Esophagus muscularis mucosa (tissue), 4 donors: ENCODE measurements at regions not wholly inside any gene's neighbourhood (a gene's known extent, or its start where the extent isn't known, plus 50 kb on each side); places are given as distances from the start of the nearest gene placed in this dataset.

Experiments
- DNase-seq: peaks from one replicate; pipeline ENCODE4 v3.0.0-alpha.2; 2017; ENCODE audit errors: extremely low spot score
- H3K27ac ChIP-seq, 4 donors: fragments of 200-600 bp; sonication (generic); replicated peaks in 1 of 4; 1 replicate in 3 of 4; 2 replicates in 1 of 4; pipeline ENCODE4 v1.5.1; 2016 to 2019; ENCODE audit warnings: mild to moderate bottlenecking in 1 of 4
- H3K27me3 ChIP-seq, 4 donors: fragments of 200-600 bp; sonication (generic); one replicate each; pipeline versions ENCODE4 v1.5.1 to v1.6.0; 2016 to 2019
- H3K36me3 ChIP-seq, 4 donors: fragments of 200-600 bp; sonication (generic); one replicate each; pipeline ENCODE4 v1.5.1; 2016 to 2019
- H3K4me1 ChIP-seq, 4 donors: fragments of 200-600 bp; sonication (generic); one replicate each; pipeline ENCODE4 v1.5.1; 2016 to 2019
- H3K4me3 ChIP-seq, 4 donors: fragments of 200-600 bp; sonication (generic); 1 replicate in 2 of 4; 2 replicates in 2 of 4; pipeline ENCODE4 v1.5.1; 2016 to 2019; ENCODE audit warnings: mild to moderate bottlenecking in 4 of 4, moderate library complexity in 1 of 4
- H3K9me3 ChIP-seq, 4 donors: fragments of 200-600 bp; sonication (generic); 1 replicate in 3 of 4; 2 replicates in 1 of 4; pipeline ENCODE4 v1.5.1; 2016 to 2019
- EP300 ChIP-seq: sonication (generic); formaldehyde crosslinking; IDR thresholded peaks from one replicate; pipeline ENCODE4 v1.6.1; 2017; ENCODE audit warnings: antibody characterized with exemption
- POLR2A ChIP-seq: fragments of 450-650 bp; IDR thresholded peaks from one replicate; pipeline ENCODE4 v1.6.1; 2017; ENCODE audit warnings: antibody characterized with exemption, moderate library complexity, mild to moderate bottlenecking, low read depth
- POLR2AphosphoS5 ChIP-seq, 2 donors: sonication (generic); formaldehyde crosslinking; IDR thresholded peaks; one replicate each; pipeline ENCODE4 v1.6.1; 2017; ENCODE audit warnings: antibody characterized with exemption in 2 of 2
- WGBS: methylation state at CpG from one replicate; pipeline ENCODE4 v1.1.5; 2018; 5-methylcytosine and 5-hydroxymethylcytosine counted together
- intact Hi-C: fragments of 100-400 bp; cut with DNase I; formaldehyde crosslinking; loops from one replicate; pipeline ENCODE4 v1.15.1; 2023
- TF ChIP-seq, protein P1 (sequence below), 3 experiments: fragments of 200-600 bp in 2 of 3; fragments of 450-650 bp in 1 of 3; sonication (generic) in 2 of 3; IDR thresholded peaks; one replicate each; pipeline ENCODE4 v1.5.1; 2017 to 2019; ENCODE audit warnings: antibody characterized with exemption in 3 of 3, mild to moderate bottlenecking in 2 of 3, moderate library complexity in 1 of 3

DNA sequence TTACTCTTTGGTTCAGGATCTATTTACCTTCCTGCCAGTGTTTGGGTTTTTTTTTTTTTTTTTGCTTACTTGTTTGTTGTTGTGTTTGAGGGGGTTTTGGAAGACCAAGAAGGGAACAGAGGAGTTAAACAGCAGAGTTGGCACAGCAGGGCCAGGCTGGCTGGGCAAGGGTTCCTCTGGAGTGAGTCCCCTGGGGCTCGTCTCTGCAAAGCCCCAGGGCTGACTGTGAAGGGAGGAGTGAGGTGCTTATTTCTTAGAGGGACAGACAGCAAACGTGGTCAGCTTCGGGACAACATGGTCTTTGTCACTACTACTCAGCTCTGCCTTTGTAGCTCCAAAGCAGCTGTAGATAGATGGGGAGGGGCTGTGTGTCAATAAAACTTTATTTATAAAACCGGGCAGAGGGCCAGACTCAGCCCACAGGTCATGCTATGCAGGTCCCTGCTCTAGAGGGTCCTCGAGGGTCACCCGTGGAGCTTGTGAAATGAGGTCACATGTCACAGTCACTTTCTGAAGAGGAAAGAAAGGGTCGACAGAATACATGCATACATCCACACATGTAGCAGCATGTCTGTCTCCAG, 1404.7 kb downstream of the BRD1 start:
- no peak overlapping the region for H3K4me3 ChIP-seq
- intact Hi-C loops, result no loop called here
- H3K27me3 ChIP-seq, result peaks cover 0 to 57% (median 0%) of the 10 kb centered on the region in 4 donors
- WGBS, result 72% methylated on average over 6 of the region's 7 CpGs
- no peaks in the 10 kb centered on the region for H3K36me3 ChIP-seq
- TF ChIP-seq POLR2AphosphoS5 (IDR thresholded peaks at IDR 0.05) (no peak), EP300 (no peak), POLR2A (no peak)
- TF ChIP-seq, protein P1, sequence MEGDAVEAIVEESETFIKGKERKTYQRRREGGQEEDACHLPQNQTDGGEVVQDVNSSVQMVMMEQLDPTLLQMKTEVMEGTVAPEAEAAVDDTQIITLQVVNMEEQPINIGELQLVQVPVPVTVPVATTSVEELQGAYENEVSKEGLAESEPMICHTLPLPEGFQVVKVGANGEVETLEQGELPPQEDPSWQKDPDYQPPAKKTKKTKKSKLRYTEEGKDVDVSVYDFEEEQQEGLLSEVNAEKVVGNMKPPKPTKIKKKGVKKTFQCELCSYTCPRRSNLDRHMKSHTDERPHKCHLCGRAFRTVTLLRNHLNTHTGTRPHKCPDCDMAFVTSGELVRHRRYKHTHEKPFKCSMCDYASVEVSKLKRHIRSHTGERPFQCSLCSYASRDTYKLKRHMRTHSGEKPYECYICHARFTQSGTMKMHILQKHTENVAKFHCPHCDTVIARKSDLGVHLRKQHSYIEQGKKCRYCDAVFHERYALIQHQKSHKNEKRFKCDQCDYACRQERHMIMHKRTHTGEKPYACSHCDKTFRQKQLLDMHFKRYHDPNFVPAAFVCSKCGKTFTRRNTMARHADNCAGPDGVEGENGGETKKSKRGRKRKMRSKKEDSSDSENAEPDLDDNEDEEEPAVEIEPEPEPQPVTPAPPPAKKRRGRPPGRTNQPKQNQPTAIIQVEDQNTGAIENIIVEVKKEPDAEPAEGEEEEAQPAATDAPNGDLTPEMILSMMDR (IDR thresholded peaks at IDR 0.05), result no peak
- H3K9me3 ChIP-seq, result no peaks in the 10 kb centered on the region
- no peak for DNase-seq
- no peaks in the 10 kb centered on the region for H3K4me1 ChIP-seq
- H3K27ac ChIP-seq, result no peak overlapping the region

DNA sequence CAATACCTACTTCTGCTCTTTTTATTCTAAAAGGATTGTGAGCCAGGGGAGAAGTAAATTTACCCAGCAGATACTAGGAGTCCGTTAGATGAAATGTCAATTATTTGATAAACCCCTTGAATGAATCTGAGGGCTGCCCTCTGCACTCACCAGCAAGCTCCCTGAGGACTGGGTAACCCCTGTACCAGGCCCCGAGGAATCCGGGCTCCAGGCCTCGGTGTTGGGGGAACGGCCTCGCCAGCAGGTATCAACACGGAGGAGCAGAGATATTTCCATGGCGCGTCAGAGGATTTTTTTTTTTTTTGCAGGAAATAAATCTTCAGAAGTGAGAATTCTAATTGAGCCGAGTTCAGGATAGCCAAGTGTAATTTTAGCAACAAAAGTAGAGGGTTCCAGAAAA, 1408.8 kb downstream of the BRD1 start:
- H3K27me3 ChIP-seq, result peaks cover 0 to 42% (median 0%) of the 10 kb centered on the region in 4 donors
- intact Hi-C loops, result no loop called here

DNA sequence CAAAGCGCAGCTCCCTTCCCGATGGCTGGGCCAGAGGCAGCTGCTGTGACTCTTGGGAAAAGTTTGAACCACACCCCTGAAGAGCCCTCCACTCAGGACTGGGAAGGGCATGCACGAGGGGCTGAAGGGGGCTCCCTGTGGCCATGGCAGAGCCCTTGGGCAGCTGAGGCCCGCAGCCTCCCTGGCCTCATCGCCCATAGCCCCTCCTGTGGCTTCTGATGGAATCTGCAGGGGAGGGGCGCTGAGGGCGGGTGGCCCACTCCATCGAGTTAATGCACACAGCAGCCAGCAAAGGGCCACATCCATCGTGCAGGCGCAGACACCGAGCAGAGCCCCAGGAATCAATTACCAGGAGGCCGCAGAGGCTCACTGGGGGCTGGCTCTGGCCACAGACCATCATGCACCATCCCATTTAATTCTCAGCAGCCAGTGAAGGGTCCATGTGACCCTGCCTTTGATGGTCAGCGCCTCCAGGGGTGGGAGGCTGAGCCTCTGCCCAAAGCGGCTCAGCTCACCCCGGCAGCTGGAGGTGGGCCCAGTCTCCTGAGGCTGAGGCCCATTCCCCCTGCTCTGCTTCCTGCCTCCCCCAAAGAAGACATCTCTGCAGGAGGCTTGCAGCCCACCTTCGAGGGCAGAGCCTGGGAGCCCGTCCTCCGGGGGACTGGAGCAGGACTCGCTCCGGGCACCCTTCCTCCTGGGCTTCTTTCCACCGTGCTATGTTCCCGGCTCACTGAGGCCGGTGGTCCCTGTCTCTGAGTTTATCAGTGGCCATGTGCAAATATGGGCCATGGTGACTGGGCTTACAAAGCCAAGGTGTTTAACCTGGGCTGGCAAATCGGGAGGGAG, 1410.2 kb downstream of the BRD1 start:
- H3K27me3 ChIP-seq, result peaks cover 0 to 33% (median 0%) of the 10 kb centered on the region in 4 donors
- intact Hi-C loops, result no loop called here
- H3K4me1 ChIP-seq, result no peaks in the 10 kb centered on the region
- 76% methylated on average over 16 of the region's 24 CpGs for WGBS
- no peaks in the 10 kb centered on the region for H3K9me3 ChIP-seq
- DNase-seq, result no peak
- H3K36me3 ChIP-seq, result no peaks in the 10 kb centered on the region
- no peak for TF ChIP-seq EP300
- no peak for TF ChIP-seq POLR2A
- H3K27ac ChIP-seq, result no peak overlapping the region
- no peak overlapping the region for H3K4me3 ChIP-seq

More for the DNA sequence above, 1408.8 kb downstream of the BRD1 start:
- Histone ChIP-seq H3K9me3 (no peaks in the 10 kb centered on the region), H3K4me3 (no peak overlapping the region), H3K4me1 (no peaks in the 10 kb centered on the region), H3K27ac (no peak overlapping the region), H3K36me3 (no peaks in the 10 kb centered on the region)
- no peak for TF ChIP-seq POLR2AphosphoS5 (IDR thresholded peaks at IDR 0.05)
- no peak for TF ChIP-seq EP300
- TF ChIP-seq, protein P1 (IDR thresholded peaks at IDR 0.05), result no peak
- TF ChIP-seq POLR2A, result no peak
- 92% methylated on average over 10 of the region's 10 CpGs for WGBS
- DNase-seq, result no peak

DNA sequence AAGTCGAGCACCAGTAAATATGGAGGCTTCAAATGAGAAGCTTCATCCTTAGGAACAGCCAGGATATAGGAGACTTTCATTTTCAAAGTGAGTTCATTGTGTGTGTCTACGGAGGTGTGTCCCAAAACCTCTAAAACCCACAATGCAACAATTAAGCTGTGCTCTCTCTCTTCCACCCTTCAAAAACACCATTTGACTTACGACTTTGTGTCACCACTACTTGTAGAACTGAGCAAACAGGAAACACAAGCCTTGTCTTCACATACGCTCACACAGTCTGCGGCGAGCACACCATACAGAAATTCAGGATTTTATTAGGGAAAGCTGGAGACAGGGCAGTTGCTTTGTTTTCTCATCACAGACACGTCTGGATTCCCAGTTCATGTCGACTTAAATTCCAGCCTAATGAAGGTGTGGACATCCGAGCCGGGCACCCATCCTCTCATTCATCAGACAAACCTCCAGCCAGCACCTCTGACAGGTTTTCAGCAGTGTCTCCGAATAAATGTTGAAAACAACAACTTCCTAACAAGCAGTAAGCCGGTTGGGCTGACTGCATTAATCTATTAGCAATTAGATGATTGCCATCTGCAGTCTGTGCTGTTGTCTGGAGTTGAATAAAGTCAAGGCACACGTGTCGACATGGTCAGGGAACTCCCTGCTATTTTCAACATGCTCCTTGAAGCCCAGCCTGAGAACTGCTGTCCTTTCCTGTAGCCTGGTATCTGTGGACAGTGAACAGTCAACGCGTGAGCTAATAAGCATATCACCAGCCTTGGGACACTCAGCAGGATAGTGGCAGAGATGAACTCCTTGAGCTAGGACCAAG, 1411.1 kb downstream of the BRD1 start:
- Histone ChIP-seq H3K27ac (no peak overlapping the region), H3K4me1 (no peaks in the 10 kb centered on the region), H3K9me3 (no peaks in the 10 kb centered on the region), H3K36me3 (no peaks in the 10 kb centered on the region), H3K4me3 (no peak overlapping the region), H3K27me3 (peaks cover 0 to 36% (median 0%) of the 10 kb centered on the region in 4 donors)
- no peak for DNase-seq
- TF ChIP-seq, protein P1 (IDR thresholded peaks at IDR 0.05), result no peak
- TF ChIP-seq POLR2A, result no peak
- TF ChIP-seq POLR2AphosphoS5 (IDR thresholded peaks at IDR 0.05), result no peak
- TF ChIP-seq EP300, result no peak
- 42% methylated on average over 14 of the region's 16 CpGs for WGBS
- intact Hi-C loops, result no loop called here

DNA sequence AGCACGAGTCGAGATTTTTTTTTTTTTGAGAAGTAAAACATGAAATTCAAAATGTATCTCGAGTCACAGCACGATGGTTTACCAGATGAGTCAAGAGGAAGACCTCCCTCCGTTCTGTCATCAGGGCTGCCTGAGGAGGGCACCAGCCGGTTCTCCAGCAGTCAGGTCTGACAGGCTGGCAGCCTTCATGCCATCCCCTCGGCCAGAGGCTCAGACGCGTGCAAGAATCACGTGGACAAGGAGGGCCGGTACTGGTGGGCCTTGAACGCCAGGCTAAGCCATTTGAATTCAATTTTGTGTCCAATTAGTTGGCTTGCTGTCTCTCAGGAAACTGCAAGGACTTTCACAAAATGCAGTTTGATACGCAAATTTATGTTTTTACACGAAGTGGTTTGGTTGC, 1412.2 kb downstream of the BRD1 start:
- Histone ChIP-seq H3K27me3 (peaks cover 0 to 43% (median 0%) of the 10 kb centered on the region in 4 donors), H3K27ac (no peak overlapping the region), H3K9me3 (no peaks in the 10 kb centered on the region), H3K36me3 (no peaks in the 10 kb centered on the region), H3K4me1 (no peaks in the 10 kb centered on the region), H3K4me3 (no peak overlapping the region)
- TF ChIP-seq, protein P1 (IDR thresholded peaks at IDR 0.05), result no peak
- TF ChIP-seq EP300, result no peak
- TF ChIP-seq POLR2A, result no peak
- no peak for TF ChIP-seq POLR2AphosphoS5 (IDR thresholded peaks at IDR 0.05)
- intact Hi-C loops, result no loop called here
- DNase-seq, result no peak
- 69% methylated on average over 14 of the region's 14 CpGs for WGBS
